ENCODE measurements at regions not wholly inside any gene's neighbourhood (a gene's known extent, or its start where the extent isn't known, plus 50 kb on each side); places are given as distances from the start of the nearest gene placed in this dataset.
"Not testable (repeated sequence)": the region's sequence is repeated elsewhere in the genome, so short reads cannot be mapped to it uniquely, and the experiment has no call there.

GRCh38 chr18:55731594-55732042, 143.6 kb upstream of the TCF4 start:
- DNase-seq (no peak), ATAC-seq (no peak)
- intact Hi-C loops (cut with DNase I, micrococcal nuclease), result no loop called here

GRCh38 chr18:55721006-55721405, 133.0 kb upstream of the TCF4 start:
- ATAC-seq; intact Hi-C loops (cut with DNase I, micrococcal nuclease); DNase-seq: not testable (repeated sequence)

- intact Hi-C loops (cut with DNase I, micrococcal nuclease), result no loop called here
- DNase-seq, result no peak
- no peak for ATAC-seq
Measured at GRCh38 chr18:55713707-55714106, 125.7 kb upstream of the TCF4 start.

- intact Hi-C loops (cut with DNase I, micrococcal nuclease), result no loop called here
- DNase-seq, result no peak
- no peak for ATAC-seq
Measured at GRCh38 chr18:55706898-55707297, 118.9 kb upstream of the TCF4 start.

GRCh38 chr18:55699233-55699765, 111.3 kb upstream of the TCF4 start:
- DNase-seq, result no peak
- no peak for ATAC-seq
- intact Hi-C loops (cut with DNase I, micrococcal nuclease), result no loop called here

- no peak for ATAC-seq
Measured at GRCh38 chr18:55696811-55697210, 108.8 kb upstream of the TCF4 start.

GRCh38 chr18:55695091-55695490, 107.1 kb upstream of the TCF4 start:
- no peak for ATAC-seq
- no peak for DNase-seq
- intact Hi-C loops (cut with DNase I, micrococcal nuclease), result no loop called here

More at GRCh38 chr18:55696811-55697210, 108.8 kb upstream of the TCF4 start:
- no peak for DNase-seq
- intact Hi-C loops (cut with DNase I, micrococcal nuclease), result no loop called here

- no peak for ATAC-seq
- no peak for DNase-seq
- intact Hi-C loops (cut with DNase I, micrococcal nuclease), result no loop called here
Measured at GRCh38 chr18:55694291-55694690, 106.3 kb upstream of the TCF4 start.

GRCh38 chr18:55688030-55688429, 100.0 kb upstream of the TCF4 start:
- no peak for ATAC-seq
- DNase-seq, result no peak
- intact Hi-C loops (cut with DNase I, micrococcal nuclease), result no loop called here

GRCh38 chr18:55687106-55687505, 99.1 kb upstream of the TCF4 start:
- no peak for ATAC-seq
- intact Hi-C loops (cut with DNase I, micrococcal nuclease), result no loop called here

GRCh38 chr18:55685638-55686037, 97.6 kb upstream of the TCF4 start:
- intact Hi-C loops (cut with DNase I, micrococcal nuclease), result no loop called here
- no peak for ATAC-seq
- no peak for DNase-seq

More at GRCh38 chr18:55687106-55687505, 99.1 kb upstream of the TCF4 start:
- no peak for DNase-seq

GRCh38 chr18:55672574-55673361, 84.8 kb upstream of the TCF4 start:
- ATAC-seq (no peak), DNase-seq (no peak)
- intact Hi-C loops (cut with DNase I, micrococcal nuclease), result no loop called here

- DNase-seq (no peak), ATAC-seq (no peak)
- intact Hi-C loops (cut with DNase I, micrococcal nuclease), result no loop called here
Measured at GRCh38 chr18:55665506-55665905, 77.5 kb upstream of the TCF4 start.

GRCh38 chr18:55664758-55665400, 76.9 kb upstream of the TCF4 start:
- DNase-seq; ATAC-seq; intact Hi-C loops (cut with DNase I, micrococcal nuclease): not testable (repeated sequence)

GRCh38 chr18:55663891-55664290, 75.9 kb upstream of the TCF4 start:
- intact Hi-C loops (cut with DNase I, micrococcal nuclease), result no loop called here
- ATAC-seq (no peak), DNase-seq (no peak)

GRCh38 chr18:55658598-55658997, 70.6 kb upstream of the TCF4 start:
- ATAC-seq (no peak), DNase-seq (no peak)
- intact Hi-C loops (cut with DNase I, micrococcal nuclease), result no loop called here

- no peak for ATAC-seq
- no peak for DNase-seq
- intact Hi-C loops (cut with DNase I, micrococcal nuclease), result no loop called here
Measured at GRCh38 chr18:55657572-55658331, 69.8 kb upstream of the TCF4 start.

- intact Hi-C loops (cut with DNase I, micrococcal nuclease), result no loop called here
- no peak for ATAC-seq
- no peak for DNase-seq
Measured at GRCh38 chr18:55654986-55655385, 67.0 kb upstream of the TCF4 start.

- ATAC-seq, result no peak
- intact Hi-C loops (cut with DNase I, micrococcal nuclease), result no loop called here
- no peak for DNase-seq
Measured at GRCh38 chr18:55651236-55651635, 63.2 kb upstream of the TCF4 start.
